GM18507 (cell line): ENCODE measurements at regions not wholly inside any gene's neighbourhood (a gene's known extent, or its start where the extent isn't known, plus 50 kb on each side); places are given as distances from the start of the nearest gene placed in this dataset.
"Not testable (repeated sequence)": the region's sequence is repeated elsewhere in the genome, so short reads cannot be mapped to it uniquely, and the experiment has no call there.

ENCODE experiments used
- DNase-seq: peaks from one replicate; pipeline ENCODE4 v3.0.0; 2011; ENCODE audit warnings: low read depth; ENCODE audit not compliant: insufficient read length; ENCODE audit errors: extremely low spot score
- FAIRE-seq: peaks from 2 replicates; lab custom pipeline; 2011; peaks lifted over from hg19 to GRCh38; lab: Jason Lieb, UNC

- FAIRE-seq (no peak), DNase-seq (no peak)
Measured at GRCh38 chr17:5978496-5978895, 91.7 kb upstream of the WSCD1 start.

GRCh38 chr17:5980941-5981340, 89.2 kb upstream of the WSCD1 start:
- no peak for DNase-seq
- FAIRE-seq: no peak

GRCh38 chr17:5986644-5987043, 83.5 kb upstream of the WSCD1 start:
- DNase-seq: no peak

GRCh38 chr17:6000426-6000825, 69.8 kb upstream of the WSCD1 start:
- no peak for DNase-seq
- FAIRE-seq: no peak

More at GRCh38 chr17:5986644-5987043, 83.5 kb upstream of the WSCD1 start:
- FAIRE-seq: no peak

- FAIRE-seq, DNase-seq: not testable (repeated sequence)
Measured at GRCh38 chr17:6003221-6003620, 67.0 kb upstream of the WSCD1 start.

- no peak for FAIRE-seq
- DNase-seq: no peak
Measured at GRCh38 chr17:6005939-6006338, 64.2 kb upstream of the WSCD1 start.

GRCh38 chr17:6011206-6011605, 59.0 kb upstream of the WSCD1 start:
- no peak for FAIRE-seq
- DNase-seq: no peak

GRCh38 chr17:6018788-6019187, 51.4 kb upstream of the WSCD1 start:
- DNase-seq: no peak
- FAIRE-seq: no peak

- no peak for FAIRE-seq
- DNase-seq: no peak
Measured at GRCh38 chr17:6019959-6020358, 50.2 kb upstream of the WSCD1 start.

- no peak for DNase-seq
- FAIRE-seq: no peak
Measured at GRCh38 chr17:6020376-6021010, 49.7 kb upstream of the WSCD1 start.
